ENCODE measurements at regions not wholly inside any gene's neighbourhood (a gene's known extent, or its start where the extent isn't known, plus 50 kb on each side); places are given as distances from the start of the nearest gene placed in this dataset.
A peak's percentile ranks its signal among the peaks of the same experiment; 100 is the strongest.

- TF ChIP-seq, protein P1, sequence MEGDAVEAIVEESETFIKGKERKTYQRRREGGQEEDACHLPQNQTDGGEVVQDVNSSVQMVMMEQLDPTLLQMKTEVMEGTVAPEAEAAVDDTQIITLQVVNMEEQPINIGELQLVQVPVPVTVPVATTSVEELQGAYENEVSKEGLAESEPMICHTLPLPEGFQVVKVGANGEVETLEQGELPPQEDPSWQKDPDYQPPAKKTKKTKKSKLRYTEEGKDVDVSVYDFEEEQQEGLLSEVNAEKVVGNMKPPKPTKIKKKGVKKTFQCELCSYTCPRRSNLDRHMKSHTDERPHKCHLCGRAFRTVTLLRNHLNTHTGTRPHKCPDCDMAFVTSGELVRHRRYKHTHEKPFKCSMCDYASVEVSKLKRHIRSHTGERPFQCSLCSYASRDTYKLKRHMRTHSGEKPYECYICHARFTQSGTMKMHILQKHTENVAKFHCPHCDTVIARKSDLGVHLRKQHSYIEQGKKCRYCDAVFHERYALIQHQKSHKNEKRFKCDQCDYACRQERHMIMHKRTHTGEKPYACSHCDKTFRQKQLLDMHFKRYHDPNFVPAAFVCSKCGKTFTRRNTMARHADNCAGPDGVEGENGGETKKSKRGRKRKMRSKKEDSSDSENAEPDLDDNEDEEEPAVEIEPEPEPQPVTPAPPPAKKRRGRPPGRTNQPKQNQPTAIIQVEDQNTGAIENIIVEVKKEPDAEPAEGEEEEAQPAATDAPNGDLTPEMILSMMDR (conservative IDR thresholded peaks at IDR 0.05; ENCODE audit: low read depth, low read length), result no peak
- DNase-seq (ENCODE audit: low read depth), result no peak
- H3K4me3 ChIP-seq (ENCODE audit: low read depth, low read length), result no peak overlapping the region
Measured at GRCh38 chr10:4191894-4192293, 406.9 kb upstream of the KLF6 start.

- DNase-seq (ENCODE audit: low read depth), result peak; percentile 76
- no peak overlapping the region for H3K4me3 ChIP-seq (ENCODE audit: low read depth, low read length)
- TF ChIP-seq, protein P1 (conservative IDR thresholded peaks at IDR 0.05; ENCODE audit: low read depth, low read length), result no peak
Measured at GRCh38 chr10:4191354-4191753, 406.3 kb upstream of the KLF6 start.

- TF ChIP-seq, protein P1 (conservative IDR thresholded peaks at IDR 0.05; ENCODE audit: low read depth, low read length), result no peak
Measured at GRCh38 chr10:4190876-4191275, 405.9 kb upstream of the KLF6 start.

DNA sequence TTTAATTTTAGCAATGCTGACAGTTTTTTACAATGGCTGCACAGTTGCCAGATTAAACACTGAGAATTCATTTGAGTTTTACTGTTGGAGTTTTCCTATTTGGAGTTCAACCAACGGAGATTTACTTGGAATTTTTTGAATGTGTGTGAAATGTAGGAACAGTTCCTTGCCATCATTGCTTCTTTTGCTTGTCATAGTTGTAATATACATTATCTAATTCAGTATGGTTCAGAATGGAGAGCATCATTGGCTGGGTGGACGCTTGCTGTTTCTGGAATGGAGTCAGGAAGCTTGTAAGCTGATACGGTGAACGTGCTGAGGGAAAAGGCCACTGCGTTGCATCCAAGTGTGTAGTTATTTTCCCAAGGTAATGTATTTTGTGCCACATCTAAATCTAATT is 404.3 kb upstream of the KLF6 start:
- no peak for DNase-seq (ENCODE audit: low read depth)
- H3K4me3 ChIP-seq (ENCODE audit: low read depth, low read length), result no peak overlapping the region
- TF ChIP-seq, protein P1 (conservative IDR thresholded peaks at IDR 0.05; ENCODE audit: low read depth, low read length), result no peak

More at GRCh38 chr10:4190876-4191275, 405.9 kb upstream of the KLF6 start:
- DNase-seq (ENCODE audit: low read depth), result no peak
- no peak overlapping the region for H3K4me3 ChIP-seq (ENCODE audit: low read depth, low read length)

DNA sequence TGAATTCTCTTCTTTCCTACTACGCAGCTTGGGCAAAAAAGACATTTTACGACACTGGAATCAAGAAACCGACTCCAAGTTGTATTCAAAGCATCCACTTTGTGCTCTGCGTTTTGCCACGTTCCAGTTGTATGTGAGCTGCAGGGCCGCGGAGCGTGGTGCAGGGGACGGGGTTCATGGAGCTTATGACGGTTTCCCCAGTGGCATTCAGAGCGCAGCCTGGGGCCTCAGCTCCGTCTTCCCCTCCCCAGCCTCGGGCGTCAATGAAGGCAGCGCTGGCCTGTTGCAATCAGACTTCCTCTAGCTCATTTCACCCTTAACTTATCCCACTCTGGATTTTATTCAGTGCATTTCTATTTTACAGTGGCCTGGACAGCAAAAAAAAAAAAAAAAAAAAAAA is 403.4 kb upstream of the KLF6 start:
- DNase-seq (ENCODE audit: low read depth), result no peak
- TF ChIP-seq, protein P1 (conservative IDR thresholded peaks at IDR 0.05; ENCODE audit: low read depth, low read length), result no peak
- no peak overlapping the region for H3K4me3 ChIP-seq (ENCODE audit: low read depth, low read length)

- TF ChIP-seq, protein P1 (conservative IDR thresholded peaks at IDR 0.05; ENCODE audit: low read depth, low read length), result no peak
- no peak overlapping the region for H3K4me3 ChIP-seq (ENCODE audit: low read depth, low read length)
- DNase-seq (ENCODE audit: low read depth), result no peak
Measured at GRCh38 chr10:4186849-4187540, 402.0 kb upstream of the KLF6 start.

- TF ChIP-seq, protein P1 (conservative IDR thresholded peaks at IDR 0.05; ENCODE audit: low read depth, low read length), result no peak
- no peak for DNase-seq (ENCODE audit: low read depth)
- no peak overlapping the region for H3K4me3 ChIP-seq (ENCODE audit: low read depth, low read length)
Measured at GRCh38 chr10:4183761-4184261, 398.8 kb upstream of the KLF6 start.
